Glutamatergic neuron (in vitro differentiated cells): ENCODE measurements at regions not wholly inside any gene's neighbourhood (a gene's known extent, or its start where the extent isn't known, plus 50 kb on each side); places are given as distances from the start of the nearest gene placed in this dataset.
A peak's percentile ranks its signal among the peaks of the same experiment; 100 is the strongest.

Experiments used
- DNase-seq: peaks from one replicate; pipeline ENCODE4 v3.0.0; 2022
- H3K27ac Mint-ChIP-seq: one replicate; pipeline ENCODE4 v1.8.0; 2020; ENCODE audit warnings: mild to moderate bottlenecking, mixed read lengths, inconsistent platforms; ENCODE audit not compliant: unreplicated experiment
- H3K27me3 Mint-ChIP-seq: one replicate; pipeline ENCODE4 v1.8.0; 2020; ENCODE audit warnings: mild to moderate bottlenecking, moderate library complexity, mixed read lengths, inconsistent platforms; ENCODE audit not compliant: unreplicated experiment
- H3K36me3 Mint-ChIP-seq: one replicate; pipeline ENCODE4 v1.8.0; 2020; ENCODE audit warnings: mild to moderate bottlenecking, mixed read lengths, inconsistent platforms; ENCODE audit not compliant: unreplicated experiment
- H3K4me1 Mint-ChIP-seq: one replicate; pipeline ENCODE4 v1.8.0; 2020; ENCODE audit warnings: mild to moderate bottlenecking, low read depth, mixed read lengths, inconsistent platforms; ENCODE audit not compliant: unreplicated experiment
- H3K4me3 Mint-ChIP-seq: one replicate; pipeline ENCODE4 v1.8.0; 2020; ENCODE audit warnings: mild to moderate bottlenecking, mixed read lengths, inconsistent platforms; ENCODE audit not compliant: unreplicated experiment
- H3K9me3 Mint-ChIP-seq: one replicate; pipeline ENCODE4 v1.8.0; 2020; ENCODE audit warnings: mild to moderate bottlenecking, moderate library complexity, mixed read lengths, inconsistent platforms; ENCODE audit not compliant: unreplicated experiment
- CTCF ChIP-seq: fragments of 200-600 bp; sonication (generic); IDR thresholded peaks from one replicate; pipeline ENCODE4 v1.5.0; 2021; ENCODE audit not compliant: partially characterized antibody, unreplicated experiment

DNA sequence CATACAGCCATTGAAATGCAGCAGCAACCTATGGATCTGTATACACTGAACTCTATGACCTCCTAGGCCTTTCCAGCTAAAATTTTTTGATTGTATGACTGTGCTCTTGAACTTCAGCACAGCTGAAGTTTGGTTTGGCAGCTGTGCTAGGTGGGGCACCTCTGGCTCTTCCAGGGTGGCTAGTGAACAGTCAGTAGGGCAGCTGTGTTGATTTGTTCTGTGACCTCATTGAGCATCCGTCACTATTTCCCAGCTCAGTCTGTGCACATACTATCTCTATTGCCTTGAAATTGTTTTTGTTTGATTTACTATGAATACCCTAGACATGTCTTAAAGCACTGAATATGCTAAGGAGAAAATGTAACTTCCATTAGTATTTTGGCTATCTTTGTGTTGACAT lies 363.2 kb upstream of the NAALADL2 start:
- TF ChIP-seq CTCF: no peak
- Mint-ChIP-seq H3K27ac (no peak overlapping the region), H3K36me3 (no peaks in the 10 kb centered on the region), H3K4me1 (peaks cover 3% of the 10 kb centered on the region), H3K9me3 (no peaks in the 10 kb centered on the region), H3K27me3 (no peaks in the 10 kb centered on the region), H3K4me3 (no peak overlapping the region)
- no peak for DNase-seq

- Mint-ChIP-seq H3K4me3 (peak overlapping the region; percentile 40), H3K9me3 (no peaks in the 10 kb centered on the region), H3K27me3 (no peaks in the 10 kb centered on the region), H3K4me1 (peaks cover 4% of the 10 kb centered on the region), H3K27ac (no peak overlapping the region), H3K36me3 (no peaks in the 10 kb centered on the region)
- no peak for DNase-seq
- no peak for TF ChIP-seq CTCF
Observed at GRCh38 chr3:174498638-174499037, 360.5 kb upstream of the NAALADL2 start.

GRCh38 chr3:174505266-174505665 lies 353.9 kb upstream of the NAALADL2 start:
- H3K27me3 Mint-ChIP-seq: no peaks in the 10 kb centered on the region
- TF ChIP-seq CTCF: no peak
- no peak overlapping the region for H3K4me3 Mint-ChIP-seq
- peaks cover 1% of the 10 kb centered on the region for H3K4me1 Mint-ChIP-seq
- DNase-seq: no peak
- H3K36me3 Mint-ChIP-seq: no peaks in the 10 kb centered on the region
- no peak overlapping the region for H3K27ac Mint-ChIP-seq
- no peaks in the 10 kb centered on the region for H3K9me3 Mint-ChIP-seq

- Mint-ChIP-seq H3K36me3 (no peaks in the 10 kb centered on the region), H3K4me3 (no peak overlapping the region), H3K27me3 (no peaks in the 10 kb centered on the region)
Observed at GRCh38 chr3:174524203-174524602, 334.9 kb upstream of the NAALADL2 start.

GRCh38 chr3:174529298-174529697 lies 329.8 kb upstream of the NAALADL2 start:
- H3K4me1 Mint-ChIP-seq: no peaks in the 10 kb centered on the region
- H3K9me3 Mint-ChIP-seq: no peaks in the 10 kb centered on the region
- no peaks in the 10 kb centered on the region for H3K36me3 Mint-ChIP-seq
- H3K4me3 Mint-ChIP-seq: no peak overlapping the region
- DNase-seq: no peak
- no peaks in the 10 kb centered on the region for H3K27me3 Mint-ChIP-seq
- no peak overlapping the region for H3K27ac Mint-ChIP-seq
- no peak for TF ChIP-seq CTCF

More at GRCh38 chr3:174524203-174524602, 334.9 kb upstream of the NAALADL2 start:
- Mint-ChIP-seq H3K4me1 (no peaks in the 10 kb centered on the region), H3K9me3 (no peaks in the 10 kb centered on the region), H3K27ac (no peak overlapping the region)
- TF ChIP-seq CTCF: no peak
- no peak for DNase-seq
